GM18951 (cell line): ENCODE measurements at regions not wholly inside any gene's neighbourhood (a gene's known extent, or its start where the extent isn't known, plus 50 kb on each side); places are given as distances from the start of the nearest gene placed in this dataset.

ENCODE experiments used
- POLR2A ChIP-seq: IDR thresholded peaks from 4 replicates; pipeline ENCODE4 v1.6.1; 2011; ENCODE audit warnings: mild to moderate bottlenecking; ENCODE audit not compliant: insufficient read length, insufficient read depth; ENCODE audit errors: extremely low read depth
- in situ Hi-C: fragments of 300-500 bp; cut with MboI; formaldehyde crosslinking; loops from one replicate; pipeline ENCODE4 v1.12.0; 2022; ENCODE audit warnings: low sequenced_read_pairs, mixed read lengths, inconsistent platforms; ENCODE audit not compliant: unreplicated experiment

GRCh38 chr7:49127359-49127913 lies 203.1 kb downstream of the CDC14C start:
- in situ Hi-C loops, result no loop called here
- TF ChIP-seq POLR2A, result no peak

GRCh38 chr7:49137978-49138377 lies 213.6 kb downstream of the CDC14C start:
- in situ Hi-C loops, result no loop called here
- no peak for TF ChIP-seq POLR2A

- TF ChIP-seq POLR2A, result no peak
Measured at GRCh38 chr7:49150486-49150885, 226.1 kb downstream of the CDC14C start.

GRCh38 chr7:49151146-49151545 lies 226.8 kb downstream of the CDC14C start:
- in situ Hi-C loops, result no loop called here
- TF ChIP-seq POLR2A, result no peak

More at GRCh38 chr7:49150486-49150885, 226.1 kb downstream of the CDC14C start:
- in situ Hi-C loops, result no loop called here

DNA sequence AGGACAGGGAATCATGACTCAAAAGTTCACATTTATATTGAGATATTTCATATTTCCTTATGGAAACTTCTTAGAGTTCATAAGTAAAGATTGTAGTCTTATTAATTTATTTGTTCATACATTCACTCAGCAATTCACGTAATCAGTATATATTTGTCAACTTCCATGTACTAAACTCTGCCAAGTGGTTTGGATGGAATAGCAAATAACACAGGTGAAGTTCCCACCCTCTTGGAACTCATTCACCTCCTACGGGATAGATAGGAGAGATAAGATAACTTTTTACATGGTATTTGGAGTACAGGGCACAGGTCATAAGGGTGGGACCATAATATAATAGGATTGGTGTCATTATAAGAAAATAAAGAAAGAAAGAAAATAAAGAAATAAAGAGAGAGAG lies 234.0 kb downstream of the CDC14C start:
- in situ Hi-C loops, result no loop called here
- no peak for TF ChIP-seq POLR2A

DNA sequence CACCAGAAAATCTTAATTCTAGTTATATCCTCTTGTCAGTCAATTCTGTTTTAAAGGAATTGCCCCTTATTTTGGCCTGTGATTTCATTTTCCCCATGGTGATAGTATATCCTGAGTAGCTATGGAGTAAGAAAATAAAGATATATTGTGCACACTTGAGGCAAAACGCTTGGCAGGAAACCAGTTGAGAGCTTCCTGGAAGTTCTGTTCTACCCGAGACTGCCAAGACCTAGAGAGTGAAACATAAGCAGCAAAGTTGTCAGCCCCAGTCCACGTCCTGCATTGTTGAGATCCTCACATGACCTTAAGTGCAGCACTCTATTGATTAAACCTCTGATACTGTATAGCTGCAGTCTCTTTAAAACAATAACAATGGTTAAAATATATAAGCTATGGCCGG lies 235.2 kb downstream of the CDC14C start:
- in situ Hi-C loops, result no loop called here
- TF ChIP-seq POLR2A, result no peak

DNA sequence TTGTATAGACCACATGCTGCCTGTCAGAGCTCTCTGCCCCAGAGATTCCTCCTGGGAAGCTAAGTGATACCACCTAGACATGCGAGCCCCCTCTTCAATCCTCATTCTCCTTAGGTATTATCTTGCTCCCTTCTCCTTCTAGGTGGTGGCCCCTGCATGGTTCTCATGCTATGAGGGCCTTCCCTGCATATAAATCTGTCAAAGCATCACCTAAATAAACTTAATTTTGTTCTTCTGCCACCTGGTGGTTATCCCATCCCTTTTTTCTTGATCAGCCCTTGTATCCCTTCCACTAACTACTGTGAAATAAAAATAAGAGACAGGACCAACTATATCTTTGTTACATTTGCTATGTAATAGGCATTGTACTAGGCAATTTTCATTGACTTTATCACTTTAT lies 242.1 kb downstream of the CDC14C start:
- in situ Hi-C loops, result no loop called here

DNA sequence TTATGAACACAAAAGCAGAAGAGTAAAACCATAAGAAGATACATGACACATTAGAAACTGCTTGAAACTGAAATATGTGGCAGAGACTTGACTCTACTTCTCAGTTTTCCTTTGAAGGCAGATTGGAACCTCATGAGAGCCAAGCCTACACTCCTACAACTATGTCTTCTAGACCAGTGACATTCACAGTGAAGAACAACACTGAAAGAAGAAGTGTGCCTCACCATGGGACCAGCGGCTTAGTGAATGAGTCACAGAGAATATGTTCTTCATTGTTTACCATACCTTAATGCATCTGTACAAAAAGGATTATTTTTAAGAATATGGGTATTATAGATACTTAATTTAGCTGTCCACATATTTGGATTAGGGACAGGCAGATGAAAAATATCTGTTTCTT lies 248.3 kb downstream of the CDC14C start:
- no peak for TF ChIP-seq POLR2A
- in situ Hi-C loops, result no loop called here

More for the DNA sequence above, 242.1 kb downstream of the CDC14C start:
- TF ChIP-seq POLR2A, result no peak

DNA sequence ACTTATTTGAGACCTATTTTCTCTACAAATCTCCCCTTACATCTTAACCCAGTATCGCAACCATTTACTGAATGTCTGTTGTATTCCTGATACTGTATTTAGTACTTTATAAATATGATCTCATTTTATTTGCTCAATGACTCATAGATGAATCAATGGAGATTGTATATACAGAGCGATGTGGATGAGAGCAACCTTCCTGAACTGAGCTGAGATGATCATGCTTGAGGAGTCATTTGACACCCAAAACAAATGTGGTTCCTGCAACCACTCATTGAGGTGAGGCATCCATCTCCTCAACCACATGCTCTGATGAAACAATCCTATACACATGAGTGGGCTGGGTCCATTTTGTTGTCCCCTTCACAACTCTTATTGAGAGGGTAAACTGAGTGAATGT lies 250.0 kb downstream of the CDC14C start:
- in situ Hi-C loops, result no loop called here
- no peak for TF ChIP-seq POLR2A

DNA sequence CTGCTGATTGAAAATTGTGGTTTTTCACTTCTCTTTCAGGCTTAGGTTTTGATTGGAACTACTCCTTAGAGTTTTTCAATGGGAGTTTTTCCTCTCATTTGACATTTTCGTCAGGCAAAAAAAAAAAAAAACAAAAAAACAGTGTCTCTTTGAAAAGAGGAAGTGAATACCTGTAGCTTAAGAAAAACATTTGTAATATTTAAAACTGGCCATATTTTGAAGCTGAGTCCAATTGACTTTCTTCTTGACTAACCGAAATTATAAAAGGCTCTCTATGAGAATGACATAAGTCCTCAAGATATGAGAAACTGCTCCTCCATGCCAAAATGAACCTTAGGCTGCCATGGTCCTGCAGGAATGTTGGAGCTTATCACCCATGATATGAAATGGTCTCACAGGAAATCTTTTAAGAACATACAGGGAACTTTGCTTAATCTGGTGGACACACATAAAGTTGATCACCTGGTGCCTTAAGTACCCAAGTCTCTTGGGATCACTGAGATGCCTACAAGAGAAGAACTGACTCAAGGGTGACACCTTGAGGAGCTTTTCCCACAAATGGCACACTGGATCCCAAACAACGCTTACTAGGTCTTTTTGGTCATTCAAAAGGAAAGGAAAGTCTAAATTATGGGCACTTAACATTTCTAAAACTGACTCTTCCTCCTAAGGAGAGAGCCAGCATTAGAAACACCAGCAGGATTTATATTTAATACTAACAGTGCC lies 263.4 kb downstream of the CDC14C start:
- TF ChIP-seq POLR2A, result no peak
- in situ Hi-C loops, result no loop called here

DNA sequence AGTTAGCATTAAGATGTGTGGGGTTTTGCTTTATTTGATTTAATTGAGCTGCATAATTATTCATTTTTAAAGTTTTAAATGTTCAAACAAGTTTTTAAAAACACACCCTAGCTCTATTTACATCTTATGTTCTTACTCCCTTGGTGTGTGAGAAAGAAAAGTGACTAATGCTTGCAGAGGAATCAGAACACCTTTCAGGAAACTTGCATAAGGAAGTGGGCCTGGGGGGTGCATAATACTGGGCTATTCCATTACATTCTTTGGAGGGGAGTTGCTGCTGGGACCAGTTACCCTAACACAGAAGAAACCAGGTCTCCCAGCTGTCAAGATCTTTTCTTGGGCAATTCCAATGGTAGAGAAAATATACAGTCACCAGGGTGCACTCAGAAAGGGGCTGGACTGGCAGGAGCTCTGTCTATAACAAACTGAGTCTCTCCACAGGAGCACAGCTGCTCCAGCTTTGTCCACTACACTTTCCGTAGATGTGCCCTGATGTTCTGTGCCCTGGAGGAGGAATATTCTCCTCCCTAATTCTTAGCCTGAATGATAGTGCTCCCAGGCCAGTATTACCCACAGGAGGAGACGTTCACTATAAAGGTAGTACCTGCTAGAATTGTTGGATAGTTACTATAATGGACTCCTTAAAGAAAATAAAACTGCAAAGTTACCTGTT lies 304.2 kb downstream of the CDC14C start:
- in situ Hi-C loops, result no loop called here
- no peak for TF ChIP-seq POLR2A

DNA sequence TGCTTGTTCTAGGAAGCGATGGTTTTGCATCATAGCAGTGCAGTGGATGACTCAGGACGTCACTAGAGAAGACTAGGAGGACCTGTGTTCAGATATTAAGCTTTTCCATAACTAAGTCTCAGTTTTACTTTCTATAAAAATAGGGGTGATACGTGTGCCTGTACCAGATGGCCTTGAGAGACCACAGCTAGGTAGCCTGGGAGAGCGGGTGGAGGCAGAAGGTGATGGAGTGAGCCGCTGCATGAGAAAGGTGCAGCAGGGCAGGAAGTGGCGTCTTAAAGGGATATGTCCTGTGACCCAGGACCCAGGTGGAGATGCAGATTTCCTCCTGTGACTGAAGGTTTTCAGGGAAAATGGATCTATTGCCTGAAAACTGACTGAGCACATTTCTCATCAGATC lies 304.9 kb downstream of the CDC14C start:
- no peak for TF ChIP-seq POLR2A
- in situ Hi-C loops, result no loop called here

DNA sequence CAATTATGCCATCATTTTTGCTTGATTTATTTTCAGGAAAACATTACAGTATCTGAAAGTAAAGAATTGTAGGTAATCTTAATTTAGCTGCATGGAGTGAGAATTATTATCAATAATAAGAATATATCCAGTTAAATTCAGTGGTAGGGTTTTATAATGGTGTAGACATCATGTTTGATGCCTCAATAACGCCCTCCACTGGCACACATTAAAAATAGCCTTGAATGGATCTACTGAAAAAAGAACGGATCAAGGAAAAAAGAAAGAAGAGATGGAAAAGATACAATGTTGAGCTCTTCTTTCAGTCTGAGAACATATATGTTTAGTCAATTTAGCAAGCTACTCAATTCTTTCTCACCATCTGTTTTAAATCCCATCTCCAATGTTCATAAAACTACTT lies 319.2 kb downstream of the CDC14C start:
- TF ChIP-seq POLR2A, result no peak
- in situ Hi-C loops, result no loop called here

GRCh38 chr7:49244543-49244942 lies 320.2 kb downstream of the CDC14C start:
- TF ChIP-seq POLR2A, result no peak
- in situ Hi-C loops, result no loop called here
